22Rv1 (cell line): ENCODE measurements at regions not wholly inside any gene's neighbourhood (a gene's known extent, or its start where the extent isn't known, plus 50 kb on each side); places are given as distances from the start of the nearest gene placed in this dataset.

ENCODE experiments used
- CTCF ChIP-seq: fragments of 450-650 bp; IDR thresholded peaks from 2 replicates; pipeline ENCODE4 v1.5.1; 2017; ENCODE audit warnings: mild to moderate bottlenecking
- ZFX ChIP-seq: fragments of 450-650 bp; IDR thresholded peaks from 2 replicates; pipeline ENCODE4 v1.6.1; 2017; ENCODE audit warnings: antibody characterized with exemption, borderline replicate concordance

- TF ChIP-seq ZFX (no peak), CTCF (no peak)
Measured at GRCh38 chr9:80070071-80070742, 498.4 kb downstream of the TLE4 start.
